ENCODE measurements at regions not wholly inside any gene's neighbourhood (a gene's known extent, or its start where the extent isn't known, plus 50 kb on each side); places are given as distances from the start of the nearest gene placed in this dataset.

- H3K4me3 ChIP-seq (ENCODE audit: low read depth, low read length), result no peak overlapping the region
- DNase-seq (ENCODE audit: low read depth), result no peak
- TF ChIP-seq CTCF (IDR thresholded peaks at IDR 0.05; ENCODE audit: control insufficient read depth, extremely low read depth, insufficient read depth), result no peak
Measured at GRCh38 chr9:14389657-14390056, 75.7 kb upstream of the NFIB start.

- no peak overlapping the region for H3K4me3 ChIP-seq (ENCODE audit: low read depth, low read length)
- no peak for TF ChIP-seq CTCF (IDR thresholded peaks at IDR 0.05; ENCODE audit: control insufficient read depth, extremely low read depth, insufficient read depth)
- DNase-seq (ENCODE audit: low read depth), result no peak
Measured at GRCh38 chr9:14389146-14389545, 75.2 kb upstream of the NFIB start.

GRCh38 chr9:14383773-14384172, 69.8 kb upstream of the NFIB start:
- no peak overlapping the region for H3K4me3 ChIP-seq (ENCODE audit: low read depth, low read length)
- no peak for DNase-seq (ENCODE audit: low read depth)
- no peak for TF ChIP-seq CTCF (IDR thresholded peaks at IDR 0.05; ENCODE audit: control insufficient read depth, extremely low read depth, insufficient read depth)

GRCh38 chr9:14383294-14383693, 69.4 kb upstream of the NFIB start:
- no peak for DNase-seq (ENCODE audit: low read depth)
- H3K4me3 ChIP-seq (ENCODE audit: low read depth, low read length), result no peak overlapping the region
- TF ChIP-seq CTCF (IDR thresholded peaks at IDR 0.05; ENCODE audit: control insufficient read depth, extremely low read depth, insufficient read depth), result no peak

GRCh38 chr9:14380061-14380836, 66.3 kb upstream of the NFIB start:
- no peak for DNase-seq (ENCODE audit: low read depth)

GRCh38 chr9:14379280-14379679, 65.3 kb upstream of the NFIB start:
- DNase-seq (ENCODE audit: low read depth), result no peak
- no peak for TF ChIP-seq CTCF (IDR thresholded peaks at IDR 0.05; ENCODE audit: control insufficient read depth, extremely low read depth, insufficient read depth)
- no peak overlapping the region for H3K4me3 ChIP-seq (ENCODE audit: low read depth, low read length)

More at GRCh38 chr9:14380061-14380836, 66.3 kb upstream of the NFIB start:
- no peak overlapping the region for H3K4me3 ChIP-seq (ENCODE audit: low read depth, low read length)
- no peak for TF ChIP-seq CTCF (IDR thresholded peaks at IDR 0.05; ENCODE audit: control insufficient read depth, extremely low read depth, insufficient read depth)

GRCh38 chr9:14373706-14374105, 59.8 kb upstream of the NFIB start:
- no peak overlapping the region for H3K4me3 ChIP-seq (ENCODE audit: low read depth, low read length)
- TF ChIP-seq CTCF (IDR thresholded peaks at IDR 0.05; ENCODE audit: control insufficient read depth, extremely low read depth, insufficient read depth), result no peak
- no peak for DNase-seq (ENCODE audit: low read depth)
